NCI-H526 treated with DMSO at 0.1 percent for 48 hours (cell line): ENCODE measurements at regions not wholly inside any gene's neighbourhood (a gene's known extent, or its start where the extent isn't known, plus 50 kb on each side); places are given as distances from the start of the nearest gene placed in this dataset.
"Not testable (repeated sequence)": the region's sequence is repeated elsewhere in the genome, so short reads cannot be mapped to it uniquely, and the experiment has no call there.

Source experiments
- DNase-seq: peaks from one replicate; lab custom pipeline; 2025; lab: John Stamatoyannopoulos, UW

DNA sequence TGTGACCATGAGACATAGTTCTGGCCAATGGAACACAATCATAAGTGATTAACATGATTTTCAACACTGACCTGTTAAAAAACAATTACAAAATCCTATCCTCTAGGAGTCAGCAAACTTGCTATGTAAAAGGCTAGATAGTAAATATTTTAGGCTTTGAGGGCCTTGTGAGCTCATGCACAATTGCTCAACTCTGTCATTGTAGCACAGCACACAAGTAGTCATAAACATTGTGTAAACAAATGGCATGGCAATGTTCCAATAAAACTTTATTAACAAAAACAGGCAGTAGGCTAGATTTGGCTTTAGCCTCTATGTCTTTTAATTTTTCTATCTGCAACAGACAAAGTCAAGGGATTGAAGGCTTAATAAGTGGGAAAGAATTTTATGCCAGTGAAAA is 350.7 kb downstream of the C12orf50 start:
- DNase-seq: no peak

DNA sequence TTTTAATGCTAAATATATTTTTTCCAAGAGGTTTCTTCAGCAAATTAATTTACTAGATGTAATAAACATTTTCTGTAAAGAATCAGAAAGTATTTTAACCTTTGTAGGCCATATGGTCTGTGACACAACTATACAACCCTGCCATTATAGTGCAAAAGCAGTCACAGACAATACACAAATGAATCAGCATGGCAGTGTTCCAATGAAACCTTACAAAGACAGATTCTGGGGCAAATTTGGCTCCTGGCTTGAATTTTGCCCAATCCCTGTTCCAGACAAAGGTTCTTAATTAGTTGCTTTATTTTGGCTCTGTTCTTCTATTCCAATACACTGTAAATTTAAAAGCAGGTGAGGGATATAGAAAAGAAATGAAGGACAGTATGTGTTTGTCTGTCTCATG is 352.5 kb downstream of the C12orf50 start:
- no peak for DNase-seq

DNA sequence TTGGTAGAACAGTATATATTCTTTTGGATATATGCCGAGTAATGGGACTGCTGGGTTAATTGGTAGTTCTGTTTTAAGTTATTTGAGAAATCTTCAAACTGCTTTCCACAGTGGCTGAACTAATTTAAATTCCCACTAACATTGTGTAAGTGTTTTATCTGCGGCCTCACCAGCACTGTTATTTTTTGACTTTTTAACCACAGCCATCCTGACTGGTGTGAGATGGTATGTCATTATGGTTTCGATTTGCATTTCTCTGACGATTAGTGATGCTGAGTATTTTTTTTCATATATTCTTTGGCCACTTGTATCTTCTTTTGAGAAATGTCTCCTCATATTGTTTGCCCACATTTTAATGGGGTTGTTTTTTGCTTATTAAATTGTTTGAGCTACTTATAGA is 357.4 kb downstream of the C12orf50 start:
- DNase-seq: no peak

DNA sequence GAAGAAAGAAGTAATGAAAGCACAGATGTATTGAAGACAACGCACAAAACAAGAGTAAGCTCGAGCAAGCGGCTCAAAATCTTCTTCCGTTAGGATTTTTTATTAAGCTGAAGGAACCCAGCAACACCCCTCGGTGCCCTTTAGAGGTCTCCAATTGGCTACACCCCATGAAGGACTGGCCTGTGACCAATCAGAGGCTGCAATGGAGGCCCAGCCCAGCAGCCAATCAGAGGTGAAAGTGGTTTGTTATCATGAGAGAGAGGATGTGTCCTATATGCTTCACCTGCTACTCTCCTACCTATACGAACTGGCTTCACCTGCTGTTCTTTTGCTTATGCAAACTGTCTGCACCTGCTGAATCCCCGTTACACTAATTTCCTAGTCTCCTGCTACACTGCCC is 358.8 kb downstream of the C12orf50 start:
- peak; percentile 37 for DNase-seq

DNA sequence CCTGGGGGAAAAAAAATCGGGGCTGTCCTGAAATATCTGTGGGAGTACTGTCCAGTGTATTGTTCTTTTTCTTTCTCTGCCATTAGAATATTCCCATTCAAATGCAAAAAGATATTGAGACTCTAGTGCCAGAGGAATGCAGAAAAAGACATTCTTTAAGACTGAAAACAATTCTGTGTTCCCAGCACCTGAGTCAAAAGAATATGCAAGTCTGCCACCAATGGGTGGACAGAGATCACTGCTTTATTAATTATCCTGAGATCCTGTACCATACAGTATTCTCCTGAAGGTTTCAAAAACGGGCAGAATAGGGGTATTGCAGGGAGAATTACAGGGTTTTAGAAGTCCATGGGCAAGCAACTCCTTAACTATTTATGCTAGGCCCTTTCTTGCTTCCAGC is 361.8 kb downstream of the C12orf50 start:
- no peak for DNase-seq

DNA sequence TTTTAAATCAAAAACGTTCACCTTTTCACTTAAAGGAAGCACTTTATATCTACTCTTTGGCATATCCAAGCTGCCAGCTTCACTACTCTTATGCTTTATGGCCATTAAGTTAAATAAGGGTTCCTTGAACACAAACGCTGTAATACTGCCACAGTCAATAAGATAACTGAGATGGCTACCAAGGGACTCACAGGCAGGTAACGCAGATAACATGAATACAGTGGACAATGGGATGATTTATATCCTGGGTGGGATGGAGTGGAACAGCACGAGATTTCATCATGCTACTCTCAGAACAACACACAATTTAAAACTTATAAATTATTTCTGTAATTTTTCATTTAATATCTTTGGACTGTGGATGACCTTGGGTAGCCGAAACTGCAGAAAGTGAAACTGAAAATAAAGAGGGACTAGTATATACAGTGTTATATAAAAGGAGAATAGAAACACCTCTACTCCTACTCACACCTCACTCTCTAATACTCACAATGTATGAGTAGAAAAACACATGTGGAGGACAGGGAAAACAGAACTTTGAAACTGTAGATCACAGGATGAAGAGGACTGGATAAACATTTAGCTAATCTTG is 367.3 kb downstream of the C12orf50 start:
- no peak for DNase-seq

DNA sequence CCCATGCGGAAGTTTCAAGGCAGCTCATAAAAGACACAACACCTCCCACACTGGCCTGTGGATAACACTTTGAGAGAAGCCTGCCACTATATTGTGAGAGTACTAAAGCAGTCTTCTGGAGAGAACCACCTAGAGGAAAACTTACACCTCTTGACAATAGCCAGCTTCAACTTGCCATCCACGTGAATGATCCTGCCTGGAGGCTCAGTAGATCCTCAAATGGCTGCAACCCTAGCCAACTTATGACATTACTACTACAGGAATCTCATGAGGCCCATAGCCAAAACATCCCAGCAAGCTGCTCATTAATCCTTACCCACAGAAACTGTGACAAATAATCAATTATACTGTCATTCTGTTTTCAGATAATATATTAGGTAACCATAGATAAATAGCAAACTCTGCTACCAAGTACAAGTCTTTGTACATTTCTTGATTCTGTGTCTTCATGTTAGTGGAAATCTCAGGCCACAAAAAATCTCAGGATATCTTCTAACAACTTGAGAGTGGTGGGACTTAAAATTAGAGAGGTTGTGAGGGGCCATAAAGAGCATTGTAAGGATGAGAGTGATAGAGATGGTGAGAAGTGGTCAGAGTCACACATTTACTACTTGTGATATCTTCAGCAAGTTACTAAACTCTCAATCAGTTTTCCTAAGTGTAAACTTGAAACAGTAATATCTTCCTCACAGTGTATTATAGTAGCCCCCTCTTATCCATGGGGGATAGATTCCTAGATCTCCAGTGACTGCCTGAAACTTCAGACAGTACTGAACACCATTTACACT is 368.0 kb downstream of the C12orf50 start:
- no peak for DNase-seq

DNA sequence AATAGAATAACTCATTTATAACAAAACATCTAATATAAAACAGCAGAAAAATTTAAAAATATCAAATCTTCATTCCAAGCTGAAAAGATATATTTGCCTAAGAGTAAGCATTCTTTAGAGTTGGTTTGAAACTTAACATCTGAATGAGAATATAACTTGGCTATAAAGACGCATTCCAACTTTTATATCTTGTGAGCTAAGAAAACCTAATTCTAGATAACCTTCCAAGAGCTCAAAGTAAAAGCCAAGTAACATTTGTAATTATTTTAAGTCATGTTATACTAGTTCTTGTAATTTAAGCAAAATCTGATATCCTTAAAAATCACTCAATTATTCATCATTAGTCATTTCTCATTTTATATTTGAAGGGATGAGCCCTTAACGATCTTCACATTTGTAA is 368.9 kb downstream of the C12orf50 start:
- DNase-seq: no peak

DNA sequence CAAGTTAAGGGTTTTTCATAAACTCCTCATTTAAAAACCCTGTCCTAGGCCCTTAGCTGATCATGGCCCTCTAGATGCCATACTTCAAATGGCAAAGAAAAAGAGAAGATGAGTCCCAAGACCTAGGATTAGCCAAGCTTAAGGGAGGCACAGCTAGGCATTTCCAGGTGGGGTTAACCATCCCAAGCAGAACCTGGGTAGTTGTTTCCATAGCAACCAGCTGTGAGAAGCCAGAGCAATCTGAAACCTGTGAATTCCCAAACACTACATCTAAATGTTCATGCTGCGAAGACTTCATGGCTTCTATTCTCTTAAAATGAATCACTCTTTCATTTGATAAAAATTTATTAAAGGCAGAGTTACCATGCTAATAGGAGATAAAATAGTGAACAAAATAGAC is 372.9 kb downstream of the C12orf50 start:
- DNase-seq: no peak

DNA sequence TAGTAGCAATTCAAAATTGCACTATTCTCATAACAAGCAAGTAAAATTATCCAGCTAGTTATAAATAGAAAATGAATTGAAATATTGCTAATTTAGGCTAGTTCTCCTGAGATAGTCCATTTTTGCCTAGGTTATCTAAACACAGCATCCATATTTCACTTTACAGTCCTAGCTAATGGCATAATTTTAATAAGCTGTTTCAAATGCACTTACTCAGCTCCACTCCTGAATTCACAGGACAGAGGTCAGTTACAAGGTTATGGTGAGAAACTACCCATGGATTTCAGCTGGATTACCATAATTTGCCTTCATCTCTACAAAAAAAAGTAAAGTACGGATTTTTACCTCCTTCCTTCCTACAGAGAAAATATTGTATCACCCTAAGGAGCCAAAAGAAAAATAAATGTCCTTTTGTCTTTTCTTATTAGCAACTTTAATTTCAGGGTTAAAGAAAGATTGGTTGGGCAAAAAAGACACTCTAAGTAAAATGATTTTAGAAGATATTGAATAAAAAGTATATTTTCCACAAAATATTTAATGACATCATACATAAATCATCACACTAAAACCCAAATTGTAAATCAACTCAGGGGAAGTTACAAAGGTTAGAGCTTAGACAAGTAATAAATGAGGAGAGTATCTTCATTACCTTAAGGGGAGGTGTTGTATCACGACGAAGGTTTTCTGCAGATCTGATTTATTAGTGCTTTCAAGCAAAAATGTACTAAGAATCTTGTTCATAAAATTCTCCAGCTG is 377.4 kb downstream of the C12orf50 start:
- no peak for DNase-seq

DNA sequence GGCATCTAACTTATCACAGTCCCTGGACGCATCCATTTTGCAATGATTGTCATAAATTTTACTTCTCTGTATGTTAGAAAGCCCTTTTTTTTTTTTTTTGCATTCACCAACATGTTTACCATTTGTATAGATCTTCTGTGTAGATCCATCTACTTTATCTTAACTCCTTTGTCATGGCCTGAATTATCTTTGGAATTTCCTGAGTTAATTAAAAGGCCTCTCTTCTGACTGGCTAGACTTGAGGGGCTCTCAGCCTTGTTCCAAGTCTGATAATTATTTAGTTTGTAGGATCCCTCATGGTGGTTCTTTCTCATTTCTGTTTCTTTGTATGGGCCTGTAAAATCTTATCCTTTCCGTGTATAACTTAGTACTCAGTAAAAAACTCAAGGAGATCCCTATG is 387.0 kb downstream of the C12orf50 start:
- no peak for DNase-seq

DNA sequence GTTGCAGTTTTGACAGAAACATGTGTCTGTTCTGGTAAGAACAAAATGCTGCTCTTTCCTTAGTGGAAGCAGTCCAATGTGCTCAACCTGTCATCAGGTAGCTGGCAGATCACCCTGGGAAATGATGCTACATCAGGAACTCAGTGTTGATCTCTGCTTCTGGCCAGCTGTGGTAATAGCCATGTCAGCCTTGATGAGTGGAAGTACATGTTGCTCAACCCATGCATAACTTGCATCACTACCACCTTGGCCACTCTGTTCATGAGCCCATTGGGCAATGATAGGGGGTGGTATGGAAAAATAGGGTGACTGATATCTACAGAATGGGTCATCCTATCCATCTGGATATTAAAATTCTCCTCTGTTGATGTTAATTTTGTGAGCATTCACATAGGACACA is 411.0 kb downstream of the C12orf50 start:
- DNase-seq: no peak

DNA sequence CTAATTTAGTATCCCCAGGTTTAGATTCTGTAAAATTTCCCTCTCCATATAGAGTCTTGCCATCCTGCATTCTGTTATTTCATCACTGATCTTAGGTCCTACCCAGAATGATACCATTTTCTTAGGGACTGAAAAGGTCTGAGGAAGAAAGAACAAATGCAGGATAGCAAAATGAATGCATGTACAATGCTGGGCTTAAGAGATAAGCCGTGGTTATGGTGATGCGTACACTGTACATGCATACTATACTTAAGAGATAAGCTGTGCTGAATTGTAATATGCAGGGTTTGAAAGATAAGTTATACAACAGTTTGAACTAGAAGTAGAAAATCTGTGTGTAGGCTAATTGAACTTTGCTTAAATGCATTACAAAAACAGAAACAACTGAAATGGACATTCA is 416.2 kb downstream of the C12orf50 start:
- DNase-seq: no peak

DNA sequence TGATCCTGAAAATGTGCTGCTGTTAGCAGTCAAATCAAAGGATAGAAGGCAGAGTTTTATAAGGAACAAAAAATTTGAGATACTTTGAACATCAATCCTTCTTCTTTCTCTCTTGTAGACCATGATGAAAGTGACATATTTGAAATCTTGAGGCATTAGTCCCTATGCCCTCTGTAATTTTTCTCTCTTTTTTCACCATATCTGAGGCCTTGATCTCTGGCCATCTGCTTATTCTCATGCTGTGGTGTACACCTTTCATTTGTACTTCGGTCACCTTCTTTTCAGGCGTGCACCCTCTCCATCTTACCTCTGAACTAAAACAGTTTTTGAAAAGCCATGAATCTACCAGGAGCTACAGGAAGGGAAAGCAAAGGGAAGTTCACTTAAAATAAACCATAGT is 420.9 kb downstream of the C12orf50 start:
- DNase-seq: no peak

DNA sequence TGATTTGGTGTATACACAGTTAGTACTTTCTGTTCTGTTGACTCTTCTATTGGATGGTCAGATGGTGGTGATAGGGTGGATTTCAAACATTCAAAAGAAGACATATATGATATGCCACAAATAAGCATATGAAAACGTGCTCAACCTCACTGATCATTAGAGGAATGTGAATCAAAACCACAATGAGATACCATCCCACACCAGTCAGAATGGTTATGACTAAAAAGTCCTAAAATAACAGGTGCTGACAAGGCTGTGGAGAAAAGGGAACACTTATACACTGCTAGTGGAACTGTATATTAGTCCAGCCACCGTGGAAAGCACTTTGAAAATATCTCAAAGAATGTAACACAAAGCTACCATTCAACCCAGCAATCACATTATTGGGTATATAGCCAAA is 425.5 kb downstream of the C12orf50 start:
- DNase-seq: no peak

DNA sequence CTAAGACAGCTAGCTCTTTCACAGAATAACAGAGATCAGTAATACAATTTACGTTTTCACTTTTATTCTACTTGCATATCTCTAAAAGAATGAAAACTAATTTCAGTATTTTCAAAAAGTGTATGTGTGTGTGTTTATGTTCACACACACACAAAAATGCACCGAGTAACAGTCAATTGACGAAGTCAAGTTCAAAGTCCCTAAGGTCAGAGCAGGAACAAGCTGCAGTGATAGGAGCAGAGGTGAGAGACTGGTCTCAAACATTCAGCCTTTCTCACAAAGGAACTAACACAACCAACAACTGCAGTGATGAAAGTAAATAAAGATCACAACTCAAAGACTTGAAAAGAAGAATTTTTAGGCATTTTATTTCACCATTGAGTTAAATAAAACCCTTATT is 429.7 kb downstream of the C12orf50 start:
- no peak for DNase-seq

DNA sequence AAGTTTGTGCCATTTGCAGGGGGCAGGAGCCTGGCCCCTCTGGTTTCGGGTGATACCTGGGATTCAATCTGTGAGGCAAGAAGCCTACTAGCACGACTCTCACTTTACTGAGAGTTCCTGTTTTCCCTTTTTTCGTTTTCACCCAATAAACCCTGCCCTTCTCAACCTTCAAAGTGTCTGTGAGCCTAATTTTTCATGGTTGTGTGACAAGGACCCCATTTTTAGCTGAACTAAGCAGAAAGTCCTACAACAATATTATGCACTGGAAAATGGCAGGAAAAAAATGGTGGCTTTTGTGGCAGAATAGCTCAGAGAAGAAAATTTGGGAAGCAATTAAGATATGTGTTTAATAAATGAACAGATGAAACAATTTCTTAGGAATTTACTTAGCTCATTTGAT is 432.1 kb downstream of the C12orf50 start:
- DNase-seq: no peak

DNA sequence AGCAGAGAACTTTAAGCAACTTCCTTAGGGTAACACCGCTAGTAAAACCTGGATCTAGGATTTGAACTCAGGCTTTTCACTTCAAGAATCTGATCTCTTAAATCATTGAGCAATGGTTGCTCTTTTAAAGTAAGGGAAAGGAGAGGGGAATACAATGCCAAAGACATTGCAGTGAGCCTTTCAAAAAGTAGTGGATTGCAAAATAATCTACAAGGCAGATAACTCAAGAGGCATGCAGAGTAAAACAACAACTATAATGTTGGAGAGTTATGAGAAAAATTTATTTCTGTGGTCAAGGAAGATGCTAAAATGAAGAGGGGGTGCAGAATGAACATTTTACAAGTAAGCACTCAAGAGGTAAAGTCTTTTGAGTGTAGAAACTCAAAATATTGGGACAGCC is 432.6 kb downstream of the C12orf50 start:
- no peak for DNase-seq

DNA sequence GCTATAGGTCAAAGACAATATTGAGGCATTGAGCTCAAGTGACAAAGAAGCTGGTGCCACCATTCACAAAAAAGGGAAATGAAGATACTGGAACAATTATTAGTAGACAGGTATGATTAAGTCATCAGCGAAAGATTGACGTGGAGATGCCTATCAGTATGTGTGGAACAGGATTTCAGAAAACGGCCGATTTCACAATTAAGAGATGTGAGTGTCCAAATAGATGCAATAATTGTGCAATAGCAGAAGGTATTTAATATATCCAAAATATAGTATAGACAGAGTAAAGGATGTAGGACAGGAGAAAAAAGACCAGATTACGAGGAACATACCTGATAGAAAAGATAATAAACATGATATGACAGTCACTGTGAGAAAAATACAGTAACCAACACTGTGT is 433.1 kb downstream of the C12orf50 start:
- DNase-seq: no peak

DNA sequence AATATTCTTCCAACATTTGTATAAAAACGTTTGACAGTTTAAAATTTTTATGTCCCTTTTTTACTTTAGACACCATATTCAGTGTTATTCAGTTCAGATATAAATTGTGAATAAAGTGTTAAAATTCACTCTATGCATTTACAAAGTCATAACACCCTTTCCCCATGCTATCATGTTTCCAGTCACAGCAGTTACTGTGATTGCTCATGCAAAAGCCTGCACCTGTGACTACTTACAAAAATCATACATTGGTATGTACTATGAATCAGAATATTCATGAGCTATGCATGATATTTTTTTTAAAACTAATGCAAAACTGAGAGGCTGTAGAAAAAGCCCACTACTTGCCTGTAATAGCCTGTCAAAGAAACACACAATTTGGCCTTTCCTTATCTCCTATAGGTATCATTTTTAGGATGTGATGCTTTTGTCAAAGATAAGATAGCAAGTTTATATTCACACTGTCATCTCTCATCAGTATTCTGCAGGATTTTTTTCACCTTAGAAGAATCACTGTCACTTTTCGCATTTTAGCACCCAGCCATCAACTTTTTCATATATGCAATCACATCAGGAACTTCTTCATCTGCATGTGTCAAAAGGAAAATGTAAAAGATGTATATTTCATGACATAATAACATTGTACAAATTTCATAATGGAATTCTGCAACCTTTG is 443.2 kb downstream of the C12orf50 start:
- no peak for DNase-seq

DNA sequence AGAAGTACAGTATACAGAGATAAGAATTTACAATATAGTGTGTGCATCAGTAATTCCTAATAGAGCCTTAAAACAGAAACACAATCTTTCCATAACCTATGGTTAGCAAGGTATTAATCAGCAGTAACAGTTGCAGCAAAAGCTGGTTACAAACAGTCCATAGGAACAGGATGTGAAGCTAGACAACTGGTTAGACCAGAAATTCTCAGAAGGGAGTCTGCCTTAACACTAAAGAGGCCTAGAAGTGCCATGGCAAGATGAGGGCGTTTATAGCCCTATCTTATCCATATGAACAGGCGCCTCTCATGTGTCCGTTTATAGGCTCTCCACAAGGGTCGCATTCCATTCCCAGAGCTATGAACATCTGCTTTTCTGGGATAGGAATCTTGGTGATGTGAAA is 450.1 kb downstream of the C12orf50 start:
- not testable (repeated sequence) for DNase-seq

DNA sequence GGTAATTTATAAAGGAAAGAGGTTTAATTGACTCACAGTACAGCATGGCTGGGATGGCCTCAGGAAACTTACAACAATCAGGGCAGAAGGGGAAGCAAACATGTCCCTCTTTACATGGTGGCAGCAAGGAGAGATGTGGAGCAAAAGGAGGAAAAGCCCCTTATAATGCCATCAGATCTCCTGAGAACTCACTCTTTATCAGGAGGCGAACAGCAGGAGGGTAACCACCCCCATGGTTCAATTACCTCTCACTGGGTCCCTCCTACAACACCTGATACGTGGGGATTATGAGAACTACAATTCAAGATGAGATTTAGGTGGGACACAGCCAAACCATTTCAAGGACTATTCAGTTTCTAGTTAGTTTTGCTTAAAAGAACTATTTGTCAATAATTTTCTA is 453.3 kb downstream of the C12orf50 start:
- DNase-seq: no peak

DNA sequence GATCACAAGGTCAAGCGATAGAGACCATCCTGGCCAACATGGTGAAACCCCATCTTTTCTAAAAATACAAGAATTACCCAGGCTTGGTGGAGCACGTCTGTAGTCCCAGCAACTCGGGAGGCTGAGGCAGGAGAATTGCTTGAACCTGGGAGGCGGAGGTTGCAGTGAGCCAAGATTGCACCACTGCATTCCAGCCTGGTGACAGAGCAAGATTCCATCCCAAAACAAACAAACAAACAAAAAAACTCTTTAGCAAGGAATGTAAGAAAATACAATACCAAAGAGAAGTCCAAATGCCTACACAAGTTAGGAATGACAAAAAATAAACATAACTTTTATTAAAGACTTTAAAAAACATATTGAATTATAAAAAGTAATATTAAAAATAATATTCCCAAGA is 462.3 kb downstream of the C12orf50 start:
- not testable (repeated sequence) for DNase-seq
